ENCODE measurements at regions not wholly inside any gene's neighbourhood (a gene's known extent, or its start where the extent isn't known, plus 50 kb on each side); places are given as distances from the start of the nearest gene placed in this dataset.

- ATAC-seq (ENCODE audit: low FRiP score) (no peak), DNase-seq (ENCODE audit: low spot score) (no peak)
- TF ChIP-seq CTCF (IDR thresholded peaks at IDR 0.05), result no peak
These were observed 152.5 kb downstream of the IBTK start for GRCh38 chr6:82095091-82095490.

GRCh38 chr6:82094166-82094806 lies 153.3 kb downstream of the IBTK start:
- no peak for DNase-seq (ENCODE audit: low spot score)
- TF ChIP-seq CTCF (IDR thresholded peaks at IDR 0.05), result no peak
- no peak for ATAC-seq (ENCODE audit: low FRiP score)

- no peak for ATAC-seq (ENCODE audit: low FRiP score)
- no peak for DNase-seq (ENCODE audit: low spot score)
- no peak for TF ChIP-seq CTCF (IDR thresholded peaks at IDR 0.05)
These were observed 158.4 kb downstream of the IBTK start for GRCh38 chr6:82088978-82089771.

- ATAC-seq (ENCODE audit: low FRiP score) (no peak), DNase-seq (ENCODE audit: low spot score) (no peak)
- no peak for TF ChIP-seq CTCF (IDR thresholded peaks at IDR 0.05)
These were observed 160.6 kb downstream of the IBTK start for GRCh38 chr6:82086944-82087343.

- DNase-seq (ENCODE audit: low spot score), result no peak
- no peak for TF ChIP-seq CTCF (IDR thresholded peaks at IDR 0.05)
- no peak for ATAC-seq (ENCODE audit: low FRiP score)
These were observed 161.8 kb downstream of the IBTK start for GRCh38 chr6:82085701-82086100.

- DNase-seq (ENCODE audit: low spot score), result no peak
- ATAC-seq (ENCODE audit: low FRiP score), result no peak
- no peak for TF ChIP-seq CTCF (IDR thresholded peaks at IDR 0.05)
These were observed 163.1 kb downstream of the IBTK start for GRCh38 chr6:82084324-82084920.
